Brain microvascular endothelial cell (primary cell): ENCODE measurements at regions not wholly inside any gene's neighbourhood (a gene's known extent, or its start where the extent isn't known, plus 50 kb on each side); places are given as distances from the start of the nearest gene placed in this dataset.

Source experiments
- DNase-seq: peaks from one replicate; pipeline ENCODE4 v3.0.0-alpha.2; 2020
- H3K27ac ChIP-seq: fragments of 250-450 bp; sonication (Bioruptor Pico); 2 replicates; pipeline ENCODE4 v1.5.1; 2020; ENCODE audit warnings: mild to moderate bottlenecking, moderate library complexity
- H3K27me3 ChIP-seq: fragments of 250-450 bp; sonication (Bioruptor Pico); replicated peaks from 2 replicates; pipeline ENCODE4 v1.5.1; 2020; ENCODE audit warnings: mild to moderate bottlenecking
- H3K36me3 ChIP-seq: fragments of 250-450 bp; sonication (Bioruptor Pico); replicated peaks from 2 replicates; pipeline ENCODE4 v1.5.1; 2020; ENCODE audit warnings: mild to moderate bottlenecking
- H3K4me3 ChIP-seq: 2 replicates; pipeline ENCODE4 v1.5.1; 2011; ENCODE audit warnings: low read depth, mild to moderate bottlenecking, control low read depth, low read length, moderate library complexity
- in situ Hi-C: cut with HindIII; loops from 2 replicates; pipeline ENCODE4 v1.10.0; 2017; ENCODE audit warnings: low sequenced_read_pairs, low pct_ligation_motif_present
- TF ChIP-seq, protein P1 (sequence below): IDR thresholded peaks from 2 replicates; pipeline ENCODE4 v1.5.1; 2011; ENCODE audit warnings: low read depth, mild to moderate bottlenecking, moderate library complexity, low read length, control low read depth, inconsistent platforms; ENCODE audit errors: missing control alignments

DNA sequence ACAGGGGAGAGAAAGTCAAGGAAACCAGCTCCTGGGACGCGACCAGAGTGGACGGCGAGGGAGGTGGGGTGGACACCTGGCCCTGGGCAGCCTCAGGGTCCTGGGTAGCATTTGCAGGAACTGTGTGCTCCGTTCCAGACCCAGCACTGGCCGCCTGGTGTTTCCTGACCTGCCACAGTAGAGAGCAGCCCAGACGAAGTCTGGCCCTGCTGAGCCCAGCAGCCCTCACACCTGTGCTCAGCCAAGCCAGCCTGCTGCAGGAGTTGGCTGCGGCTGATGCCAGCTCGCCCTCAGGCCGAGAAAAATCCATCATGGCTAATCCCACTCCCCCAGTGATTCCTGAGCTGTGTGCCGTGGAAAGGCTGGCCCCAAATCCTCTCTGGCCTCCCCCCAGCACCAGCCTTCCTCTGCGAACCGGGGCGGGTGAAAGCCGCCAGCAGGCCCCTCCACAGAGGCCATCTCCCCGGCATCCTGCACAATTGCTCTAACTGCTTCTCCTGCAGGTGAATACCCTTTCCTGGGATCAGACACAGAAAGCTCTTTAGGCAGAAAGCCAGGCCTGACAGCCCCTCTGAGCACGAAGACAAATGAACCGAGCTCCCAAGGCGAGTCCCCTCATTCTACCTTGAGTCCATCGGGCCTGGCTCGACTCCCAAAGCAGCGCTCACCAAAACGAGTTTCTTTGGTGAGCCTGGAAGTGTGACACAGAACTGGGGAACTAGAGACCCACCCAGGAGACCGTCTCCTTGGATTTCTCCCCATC, 88.6 kb downstream of the RTL6 start:
- DNase-seq, result no peak
- H3K27me3 ChIP-seq, result peaks cover 33% of the 10 kb centered on the region

DNA sequence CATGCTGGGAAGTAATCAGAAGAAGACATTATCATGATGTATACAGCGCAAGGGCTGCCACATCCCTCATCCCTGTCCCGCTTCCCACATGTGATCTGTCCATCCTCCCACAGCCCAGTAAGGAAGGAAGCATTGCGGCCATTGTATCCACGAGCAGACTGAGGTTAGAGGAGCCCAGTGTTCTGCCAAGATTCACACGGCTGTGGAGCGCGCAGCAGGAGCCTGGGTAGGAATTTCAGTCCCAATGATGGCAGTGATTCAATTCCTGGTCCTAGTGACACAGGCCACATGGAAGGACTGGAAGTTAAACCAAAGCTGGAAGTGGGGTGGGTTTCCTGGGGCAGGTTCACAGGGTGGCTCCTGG, 89.2 kb downstream of the RTL6 start:
- Histone ChIP-seq H3K4me3 (no peak overlapping the region), H3K36me3 (no peaks in the 10 kb centered on the region), H3K27me3 (peaks cover 33% of the 10 kb centered on the region), H3K27ac (no peak overlapping the region)
- no peak for DNase-seq
- in situ Hi-C loops, result no loop called here
- TF ChIP-seq, protein P1, sequence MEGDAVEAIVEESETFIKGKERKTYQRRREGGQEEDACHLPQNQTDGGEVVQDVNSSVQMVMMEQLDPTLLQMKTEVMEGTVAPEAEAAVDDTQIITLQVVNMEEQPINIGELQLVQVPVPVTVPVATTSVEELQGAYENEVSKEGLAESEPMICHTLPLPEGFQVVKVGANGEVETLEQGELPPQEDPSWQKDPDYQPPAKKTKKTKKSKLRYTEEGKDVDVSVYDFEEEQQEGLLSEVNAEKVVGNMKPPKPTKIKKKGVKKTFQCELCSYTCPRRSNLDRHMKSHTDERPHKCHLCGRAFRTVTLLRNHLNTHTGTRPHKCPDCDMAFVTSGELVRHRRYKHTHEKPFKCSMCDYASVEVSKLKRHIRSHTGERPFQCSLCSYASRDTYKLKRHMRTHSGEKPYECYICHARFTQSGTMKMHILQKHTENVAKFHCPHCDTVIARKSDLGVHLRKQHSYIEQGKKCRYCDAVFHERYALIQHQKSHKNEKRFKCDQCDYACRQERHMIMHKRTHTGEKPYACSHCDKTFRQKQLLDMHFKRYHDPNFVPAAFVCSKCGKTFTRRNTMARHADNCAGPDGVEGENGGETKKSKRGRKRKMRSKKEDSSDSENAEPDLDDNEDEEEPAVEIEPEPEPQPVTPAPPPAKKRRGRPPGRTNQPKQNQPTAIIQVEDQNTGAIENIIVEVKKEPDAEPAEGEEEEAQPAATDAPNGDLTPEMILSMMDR, result no peak

More for the DNA sequence above, 88.6 kb downstream of the RTL6 start:
- TF ChIP-seq, protein P1, result no peak
- Histone ChIP-seq H3K27ac (no peak overlapping the region), H3K4me3 (no peak overlapping the region), H3K36me3 (no peaks in the 10 kb centered on the region)
- in situ Hi-C loops, result no loop called here

DNA sequence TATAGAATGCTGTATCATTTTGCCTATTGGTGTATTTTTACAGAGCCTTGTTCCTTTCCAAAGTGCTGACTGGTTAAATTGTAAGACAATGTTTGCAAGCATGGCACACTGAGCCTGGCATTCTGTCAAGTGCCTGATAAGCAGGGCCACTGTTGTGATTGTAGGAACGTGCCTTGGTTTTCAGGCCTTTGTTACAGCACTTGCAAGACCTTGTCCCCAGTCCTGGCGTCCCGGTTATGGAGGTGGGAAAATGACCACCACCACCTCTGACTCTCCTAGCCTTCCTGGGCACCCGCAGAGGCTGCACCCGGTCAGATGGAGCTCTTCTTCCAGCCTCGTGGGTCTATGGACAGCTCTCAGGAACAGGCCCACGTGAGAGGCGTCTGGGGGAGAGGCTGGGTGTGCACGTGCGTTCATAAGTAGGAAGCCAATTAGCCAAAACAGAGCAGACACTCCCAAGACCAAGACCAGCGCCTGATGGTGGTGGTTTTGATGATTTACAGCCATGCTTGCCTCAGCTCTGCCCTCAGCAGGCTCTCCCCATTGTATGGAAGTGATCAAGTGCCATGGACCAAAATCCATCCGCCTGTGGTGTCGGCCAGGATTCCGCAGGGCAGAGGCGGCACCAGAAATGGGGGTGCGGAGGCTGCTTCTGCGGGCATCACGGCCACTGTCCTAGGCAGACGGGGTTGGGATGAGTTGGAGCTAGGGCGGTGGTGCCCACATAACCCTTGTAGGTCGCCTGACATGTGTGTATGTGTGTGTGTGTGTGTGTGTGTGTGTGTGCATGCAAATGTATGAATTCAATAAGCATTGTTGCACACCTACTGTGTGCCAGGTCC, 89.8 kb downstream of the RTL6 start:
- H3K4me3 ChIP-seq, result no peak overlapping the region
- TF ChIP-seq, protein P1, result no peak
- DNase-seq, result no peak
- peaks cover 32% of the 10 kb centered on the region for H3K27me3 ChIP-seq
- no peaks in the 10 kb centered on the region for H3K36me3 ChIP-seq
- in situ Hi-C loops, result no loop called here
- no peak overlapping the region for H3K27ac ChIP-seq

DNA sequence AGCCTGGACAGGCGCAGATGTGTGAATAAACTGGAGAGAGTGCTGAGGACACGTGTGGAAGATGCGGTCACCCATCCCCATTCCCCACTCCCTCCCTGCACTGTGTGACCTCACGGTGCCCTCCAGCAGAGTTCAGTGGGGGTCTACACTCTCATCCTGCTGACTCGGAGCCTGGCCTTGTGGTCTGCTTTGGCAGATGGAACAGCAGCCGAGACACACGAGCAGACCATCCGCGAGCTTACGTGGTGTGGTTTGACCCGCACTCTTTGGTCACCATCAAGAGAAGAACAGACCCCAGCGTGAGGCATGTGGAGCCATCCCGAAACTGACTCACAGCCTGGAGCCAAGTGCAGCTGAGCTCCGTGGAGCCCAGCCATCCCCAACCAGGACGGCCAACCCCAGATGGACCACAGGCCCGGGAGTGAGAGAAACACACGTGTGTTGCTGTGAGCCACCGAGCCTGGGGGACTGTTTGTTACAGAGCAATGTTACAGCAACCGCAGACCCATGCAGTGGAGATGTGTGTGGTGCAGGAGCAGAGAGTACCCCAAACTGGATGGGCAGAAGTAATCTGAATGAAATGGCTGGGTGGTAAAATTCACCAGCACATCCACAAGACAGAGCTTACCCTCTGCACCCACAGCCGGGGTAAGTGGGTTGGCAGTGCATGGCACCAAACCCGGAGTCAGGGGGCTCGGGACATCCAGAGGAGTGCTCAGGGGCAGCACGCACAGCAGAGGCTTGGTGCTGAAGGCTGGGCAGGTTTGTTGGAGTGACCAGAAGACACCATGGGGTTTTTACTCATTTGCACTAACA, 90.7 kb downstream of the RTL6 start:
- DNase-seq, result no peak
- H3K36me3 ChIP-seq, result no peaks in the 10 kb centered on the region
- TF ChIP-seq, protein P1, result no peak
- peaks cover 27% of the 10 kb centered on the region for H3K27me3 ChIP-seq
- in situ Hi-C loops, result no loop called here
- no peak overlapping the region for H3K27ac ChIP-seq
- H3K4me3 ChIP-seq, result no peak overlapping the region

DNA sequence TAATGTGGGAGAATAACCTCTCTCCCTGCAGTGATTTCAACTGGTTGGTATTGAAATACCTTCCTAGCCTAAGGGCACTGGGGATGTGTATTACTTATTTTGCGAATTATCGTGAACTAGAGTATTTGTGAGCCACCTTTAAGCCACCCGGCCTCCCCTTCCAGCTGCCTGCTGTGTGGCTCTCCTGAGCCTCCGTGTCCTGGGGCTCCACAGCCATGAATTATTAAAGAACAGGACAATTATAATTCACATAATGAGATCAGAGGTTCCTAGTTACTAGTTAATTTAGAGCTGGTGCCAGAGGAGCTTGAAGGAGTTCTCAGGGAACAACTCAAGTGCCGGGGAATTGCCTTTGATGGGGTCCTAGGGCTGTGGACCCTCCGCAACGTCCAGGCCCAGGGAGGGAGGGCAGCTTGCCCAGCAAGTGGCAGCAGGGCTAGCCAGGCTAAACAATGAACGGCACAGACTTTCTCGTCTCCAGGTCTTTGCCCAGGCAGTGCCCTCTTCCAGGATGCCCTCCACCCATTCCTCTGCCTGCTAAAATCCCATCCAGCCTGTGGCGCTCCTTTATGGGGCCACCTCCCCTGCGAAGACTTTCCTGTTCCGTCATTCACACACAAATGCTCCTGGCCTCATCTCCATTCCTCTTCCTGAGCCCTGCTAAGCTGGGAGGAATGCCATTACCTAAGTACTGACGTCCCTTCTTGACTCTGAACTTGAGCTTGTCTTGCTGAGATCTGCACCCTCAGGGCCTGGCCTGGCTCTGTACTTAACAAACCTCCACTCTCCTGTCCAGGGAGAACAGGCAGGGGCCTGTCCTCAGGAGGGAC, 91.5 kb downstream of the RTL6 start:
- no peak for DNase-seq
- peaks cover 19% of the 10 kb centered on the region for H3K27me3 ChIP-seq
- in situ Hi-C loops, result no loop called here

More for the DNA sequence above, 91.5 kb downstream of the RTL6 start:
- TF ChIP-seq, protein P1, result no peak
- H3K4me3 ChIP-seq, result no peak overlapping the region
- H3K36me3 ChIP-seq, result no peaks in the 10 kb centered on the region
- H3K27ac ChIP-seq, result no peak overlapping the region
